ENCODE measurements at regions not wholly inside any gene's neighbourhood (a gene's known extent, or its start where the extent isn't known, plus 50 kb on each side); places are given as distances from the start of the nearest gene placed in this dataset.

DNA sequence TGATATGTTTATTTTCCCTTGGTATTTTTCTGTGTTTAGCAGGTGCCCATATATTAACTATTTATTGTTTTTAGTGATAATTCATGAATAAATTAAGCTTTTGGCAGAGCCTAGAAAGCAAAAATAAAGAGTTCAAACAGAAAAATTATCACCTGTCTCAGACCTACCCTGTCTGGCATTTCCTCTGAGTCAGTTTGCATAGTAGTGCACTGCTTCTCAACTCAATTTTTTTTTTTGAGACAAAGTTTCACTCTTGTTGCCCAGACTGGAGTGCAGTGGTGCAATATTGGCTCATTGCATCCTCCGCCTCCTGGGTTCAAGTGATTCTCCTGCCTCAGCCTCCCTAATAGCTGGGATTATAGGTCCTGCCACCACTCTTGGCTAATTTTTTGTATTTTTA is 793.9 kb downstream of the SUCLG1 start:
- no peaks in the 10 kb centered on the region for H3K36me3 ChIP-seq (ENCODE audit: low read depth)
- H3K4me3 ChIP-seq (ENCODE audit: severe bottlenecking): no peak overlapping the region
- peak; percentile 64; the same call in 1 of the 3 replicates for ATAC-seq (ENCODE audit: low read depth)
- H3K27me3 ChIP-seq (ENCODE audit: insufficient read depth, poor library complexity, severe bottlenecking): no peaks in the 10 kb centered on the region
- DNase-seq (ENCODE audit: low spot score): no peak
- TF ChIP-seq, protein P1, sequence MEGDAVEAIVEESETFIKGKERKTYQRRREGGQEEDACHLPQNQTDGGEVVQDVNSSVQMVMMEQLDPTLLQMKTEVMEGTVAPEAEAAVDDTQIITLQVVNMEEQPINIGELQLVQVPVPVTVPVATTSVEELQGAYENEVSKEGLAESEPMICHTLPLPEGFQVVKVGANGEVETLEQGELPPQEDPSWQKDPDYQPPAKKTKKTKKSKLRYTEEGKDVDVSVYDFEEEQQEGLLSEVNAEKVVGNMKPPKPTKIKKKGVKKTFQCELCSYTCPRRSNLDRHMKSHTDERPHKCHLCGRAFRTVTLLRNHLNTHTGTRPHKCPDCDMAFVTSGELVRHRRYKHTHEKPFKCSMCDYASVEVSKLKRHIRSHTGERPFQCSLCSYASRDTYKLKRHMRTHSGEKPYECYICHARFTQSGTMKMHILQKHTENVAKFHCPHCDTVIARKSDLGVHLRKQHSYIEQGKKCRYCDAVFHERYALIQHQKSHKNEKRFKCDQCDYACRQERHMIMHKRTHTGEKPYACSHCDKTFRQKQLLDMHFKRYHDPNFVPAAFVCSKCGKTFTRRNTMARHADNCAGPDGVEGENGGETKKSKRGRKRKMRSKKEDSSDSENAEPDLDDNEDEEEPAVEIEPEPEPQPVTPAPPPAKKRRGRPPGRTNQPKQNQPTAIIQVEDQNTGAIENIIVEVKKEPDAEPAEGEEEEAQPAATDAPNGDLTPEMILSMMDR (IDR thresholded peaks at IDR 0.05; ENCODE audit: poor library complexity, severe bottlenecking): no peak
- peak overlapping the region; percentile 44 for H3K27ac ChIP-seq (ENCODE audit: poor library complexity, severe bottlenecking)
- peaks cover 16% of the 10 kb centered on the region for H3K4me1 ChIP-seq (ENCODE audit: insufficient read depth, poor library complexity, severe bottlenecking)
- no peaks in the 10 kb centered on the region for H3K9me3 ChIP-seq (ENCODE audit: severe bottlenecking)

DNA sequence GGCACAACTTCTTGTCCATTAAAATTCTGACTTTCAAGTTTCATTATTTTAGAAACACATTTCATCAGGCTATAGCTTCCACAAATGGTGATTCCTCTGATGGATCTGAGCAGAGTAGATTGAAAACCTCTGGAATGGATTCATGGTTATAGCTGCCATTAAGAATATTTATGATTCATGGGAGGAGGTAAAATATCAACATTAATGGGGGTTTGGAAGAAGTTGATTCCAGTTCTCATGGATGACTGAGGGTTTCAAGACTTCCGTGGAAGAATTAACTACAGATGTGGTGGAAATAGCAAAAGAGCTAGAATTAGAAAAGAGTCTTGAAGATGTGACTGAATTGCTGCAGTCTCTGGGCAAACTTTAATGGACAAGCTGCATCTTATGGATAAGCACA is 797.4 kb downstream of the SUCLG1 start:
- TF ChIP-seq, protein P1 (IDR thresholded peaks at IDR 0.05; ENCODE audit: poor library complexity, severe bottlenecking): no peak
- no peak overlapping the region for H3K27ac ChIP-seq (ENCODE audit: poor library complexity, severe bottlenecking)
- H3K36me3 ChIP-seq (ENCODE audit: low read depth): no peaks in the 10 kb centered on the region
- H3K4me1 ChIP-seq (ENCODE audit: insufficient read depth, poor library complexity, severe bottlenecking): peaks cover 16% of the 10 kb centered on the region
- no peak overlapping the region for H3K4me3 ChIP-seq (ENCODE audit: severe bottlenecking)
- no peak for ATAC-seq (ENCODE audit: low read depth)
- H3K27me3 ChIP-seq (ENCODE audit: insufficient read depth, poor library complexity, severe bottlenecking): no peaks in the 10 kb centered on the region
- no peak for DNase-seq (ENCODE audit: low spot score)
- H3K9me3 ChIP-seq (ENCODE audit: severe bottlenecking): no peaks in the 10 kb centered on the region

DNA sequence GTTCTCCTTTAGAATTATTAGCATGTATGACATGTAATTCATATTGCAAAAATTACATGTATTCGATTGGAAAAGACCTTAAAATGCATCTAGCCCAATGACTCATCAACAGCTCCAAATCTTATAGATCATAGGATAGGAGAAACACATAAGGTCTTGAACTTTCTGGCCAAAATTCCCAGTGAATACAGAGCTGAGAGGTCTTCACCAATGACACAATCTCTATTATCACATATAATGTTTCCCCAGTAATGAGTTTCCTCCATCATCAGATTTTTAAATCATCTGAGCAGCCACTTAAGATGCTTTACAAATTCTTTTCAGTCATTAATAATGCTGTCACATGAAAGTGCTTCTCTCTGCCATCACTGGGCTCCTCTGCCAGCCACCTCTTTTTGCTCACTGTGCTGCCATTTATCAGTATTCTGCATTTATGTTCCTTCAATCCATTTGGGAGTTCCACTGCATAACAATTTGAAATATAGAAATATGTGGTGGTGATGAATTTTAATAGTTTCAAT is 804.9 kb downstream of the SUCLG1 start:
- Histone ChIP-seq H3K36me3 (ENCODE audit: low read depth) (no peaks in the 10 kb centered on the region), H3K9me3 (ENCODE audit: severe bottlenecking) (no peaks in the 10 kb centered on the region), H3K27ac (ENCODE audit: poor library complexity, severe bottlenecking) (no peak overlapping the region), H3K4me1 (ENCODE audit: insufficient read depth, poor library complexity, severe bottlenecking) (peaks cover 5% of the 10 kb centered on the region), H3K4me3 (ENCODE audit: severe bottlenecking) (no peak overlapping the region), H3K27me3 (ENCODE audit: insufficient read depth, poor library complexity, severe bottlenecking) (no peaks in the 10 kb centered on the region)
- DNase-seq (ENCODE audit: low spot score) (no peak), ATAC-seq (ENCODE audit: low read depth) (no peak)
- TF ChIP-seq, protein P1 (IDR thresholded peaks at IDR 0.05; ENCODE audit: poor library complexity, severe bottlenecking): no peak

DNA sequence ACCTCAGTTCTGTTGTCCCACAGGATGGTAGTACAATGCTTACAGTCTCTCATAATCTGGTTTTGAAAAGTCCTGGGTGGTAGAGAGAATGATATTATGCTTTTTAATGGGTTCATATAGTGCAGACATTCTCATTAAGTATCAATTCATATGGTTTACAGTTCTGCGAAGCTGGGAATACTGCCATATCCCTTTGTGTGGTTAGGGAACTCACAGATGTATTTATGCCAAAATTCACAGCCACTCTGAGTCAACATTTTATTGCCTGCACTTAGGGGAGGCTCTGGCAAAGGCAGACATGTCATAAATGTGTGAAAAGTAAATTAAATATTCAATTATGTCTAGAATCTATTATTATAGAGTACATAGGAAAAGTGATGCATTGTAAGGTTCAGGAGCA is 808.2 kb downstream of the SUCLG1 start:
- Histone ChIP-seq H3K27ac (ENCODE audit: poor library complexity, severe bottlenecking) (no peak overlapping the region), H3K36me3 (ENCODE audit: low read depth) (no peaks in the 10 kb centered on the region), H3K9me3 (ENCODE audit: severe bottlenecking) (no peaks in the 10 kb centered on the region), H3K4me3 (ENCODE audit: severe bottlenecking) (no peak overlapping the region), H3K27me3 (ENCODE audit: insufficient read depth, poor library complexity, severe bottlenecking) (no peaks in the 10 kb centered on the region), H3K4me1 (ENCODE audit: insufficient read depth, poor library complexity, severe bottlenecking) (no peaks in the 10 kb centered on the region)
- TF ChIP-seq, protein P1 (IDR thresholded peaks at IDR 0.05; ENCODE audit: poor library complexity, severe bottlenecking): no peak
- DNase-seq (ENCODE audit: low spot score): no peak
- no peak for ATAC-seq (ENCODE audit: low read depth)

DNA sequence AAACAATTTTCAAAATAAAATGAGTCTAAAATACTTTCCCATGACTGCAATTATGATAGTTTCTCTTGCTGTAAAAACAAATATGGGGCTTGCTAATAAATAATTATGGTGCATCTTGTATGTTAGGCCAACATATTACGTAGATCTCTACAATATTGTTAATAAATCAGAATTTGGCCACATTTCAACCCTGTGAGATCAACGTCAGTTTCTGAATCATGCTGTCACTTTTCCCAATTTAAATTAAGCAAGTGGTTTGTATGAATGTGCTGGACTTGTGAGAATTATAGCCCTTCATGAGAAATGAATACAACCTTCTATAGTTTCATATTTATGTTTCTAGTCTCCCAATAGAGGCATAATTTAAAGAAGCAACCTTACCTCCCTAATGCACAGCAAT is 808.9 kb downstream of the SUCLG1 start:
- no peak for DNase-seq (ENCODE audit: low spot score)
- ATAC-seq (ENCODE audit: low read depth): no peak

More for the DNA sequence above, 808.9 kb downstream of the SUCLG1 start:
- H3K27me3 ChIP-seq (ENCODE audit: insufficient read depth, poor library complexity, severe bottlenecking): peaks cover 4% of the 10 kb centered on the region
- TF ChIP-seq, protein P1 (IDR thresholded peaks at IDR 0.05; ENCODE audit: poor library complexity, severe bottlenecking): no peak
- H3K4me1 ChIP-seq (ENCODE audit: insufficient read depth, poor library complexity, severe bottlenecking): no peaks in the 10 kb centered on the region
- H3K4me3 ChIP-seq (ENCODE audit: severe bottlenecking): no peak overlapping the region
- no peaks in the 10 kb centered on the region for H3K9me3 ChIP-seq (ENCODE audit: severe bottlenecking)
- no peak overlapping the region for H3K27ac ChIP-seq (ENCODE audit: poor library complexity, severe bottlenecking)
- no peaks in the 10 kb centered on the region for H3K36me3 ChIP-seq (ENCODE audit: low read depth)

Data from RWPE2 (cell line).